Fibroblast of lung (primary cell): ENCODE measurements at regions not wholly inside any gene's neighbourhood (a gene's known extent, or its start where the extent isn't known, plus 50 kb on each side); places are given as distances from the start of the nearest gene placed in this dataset.

Source experiments
- EZH2 ChIP-seq: IDR thresholded peaks from 2 replicates; pipeline ENCODE4 v1.5.1; 2012; ENCODE audit warnings: low read length, control low read depth, mild to moderate bottlenecking; ENCODE audit errors: missing control alignments
- TF ChIP-seq, protein P1 (sequence below), 2 donors: IDR thresholded peaks in 1 of 2; conservative IDR thresholded peaks in 1 of 2; 1 replicate in 1 of 2; 2 replicates in 1 of 2; pipeline ENCODE4 v1.5.1; 2011 to 2012; ENCODE audit warnings: low read length in 2 of 2, control low read depth in 1 of 2, inconsistent platforms in 1 of 2, low read depth in 1 of 2, mild to moderate bottlenecking in 1 of 2

DNA sequence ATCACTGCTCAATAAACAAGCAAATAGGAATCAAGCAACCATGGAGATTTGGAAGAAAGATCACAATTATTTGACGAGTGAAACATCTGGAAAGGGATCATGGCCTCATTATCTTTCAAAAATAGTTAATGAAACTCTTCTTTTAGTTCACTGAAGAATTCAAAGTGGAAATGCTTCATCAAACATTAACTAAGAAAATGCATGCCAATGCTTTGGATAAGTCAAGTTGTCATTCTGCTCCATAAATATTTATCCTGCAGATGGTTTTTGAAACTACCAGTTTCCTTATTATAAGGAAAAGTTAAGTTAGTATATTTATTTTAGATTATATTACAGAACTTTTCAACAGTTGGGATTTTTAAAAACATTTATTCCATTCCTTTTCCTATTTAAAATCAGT, 206.5 kb upstream of the ADGRL2 start:
- TF ChIP-seq, protein P1, sequence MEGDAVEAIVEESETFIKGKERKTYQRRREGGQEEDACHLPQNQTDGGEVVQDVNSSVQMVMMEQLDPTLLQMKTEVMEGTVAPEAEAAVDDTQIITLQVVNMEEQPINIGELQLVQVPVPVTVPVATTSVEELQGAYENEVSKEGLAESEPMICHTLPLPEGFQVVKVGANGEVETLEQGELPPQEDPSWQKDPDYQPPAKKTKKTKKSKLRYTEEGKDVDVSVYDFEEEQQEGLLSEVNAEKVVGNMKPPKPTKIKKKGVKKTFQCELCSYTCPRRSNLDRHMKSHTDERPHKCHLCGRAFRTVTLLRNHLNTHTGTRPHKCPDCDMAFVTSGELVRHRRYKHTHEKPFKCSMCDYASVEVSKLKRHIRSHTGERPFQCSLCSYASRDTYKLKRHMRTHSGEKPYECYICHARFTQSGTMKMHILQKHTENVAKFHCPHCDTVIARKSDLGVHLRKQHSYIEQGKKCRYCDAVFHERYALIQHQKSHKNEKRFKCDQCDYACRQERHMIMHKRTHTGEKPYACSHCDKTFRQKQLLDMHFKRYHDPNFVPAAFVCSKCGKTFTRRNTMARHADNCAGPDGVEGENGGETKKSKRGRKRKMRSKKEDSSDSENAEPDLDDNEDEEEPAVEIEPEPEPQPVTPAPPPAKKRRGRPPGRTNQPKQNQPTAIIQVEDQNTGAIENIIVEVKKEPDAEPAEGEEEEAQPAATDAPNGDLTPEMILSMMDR (conservative IDR thresholded peaks at IDR 0.05 in 1 of 2, IDR thresholded peaks at IDR 0.05 in 1 of 2; ENCODE audit: low read depth in 1 of 2, low read length in 2 of 2) = no peak
- TF ChIP-seq EZH2 = no peak
